ENCODE measurements at regions not wholly inside any gene's neighbourhood (a gene's known extent, or its start where the extent isn't known, plus 50 kb on each side); places are given as distances from the start of the nearest gene placed in this dataset.
A peak's percentile ranks its signal among the peaks of the same experiment; 100 is the strongest.

DNA sequence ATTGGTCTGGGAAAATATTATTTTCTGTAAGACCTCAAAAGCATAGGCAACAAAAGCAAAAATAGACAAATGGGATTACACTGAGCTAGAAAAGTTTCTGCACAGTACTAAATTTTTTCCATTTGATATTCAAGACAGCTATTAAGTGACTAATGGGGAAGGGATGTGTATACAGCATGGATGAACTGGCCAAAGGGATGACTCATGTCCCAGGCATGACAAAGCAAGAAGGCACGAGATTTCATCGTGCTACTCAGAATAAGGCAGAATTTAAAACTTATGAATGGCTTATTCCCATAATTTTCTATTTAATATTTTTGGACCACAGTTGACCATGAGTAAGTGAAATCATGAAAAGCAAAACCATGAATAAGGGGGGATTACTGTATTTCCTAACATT, 1250.1 kb upstream of the GYPC start:
- peak; percentile 21; the same call in 1 of the 2 replicates for TF ChIP-seq MAFK (IDR thresholded peaks at IDR 0.05; ENCODE audit: low read depth, low read length)
- TF ChIP-seq RFX5 (IDR thresholded peaks at IDR 0.05; ENCODE audit: low read depth, low read length) = no peak
- TF ChIP-seq, protein P1, sequence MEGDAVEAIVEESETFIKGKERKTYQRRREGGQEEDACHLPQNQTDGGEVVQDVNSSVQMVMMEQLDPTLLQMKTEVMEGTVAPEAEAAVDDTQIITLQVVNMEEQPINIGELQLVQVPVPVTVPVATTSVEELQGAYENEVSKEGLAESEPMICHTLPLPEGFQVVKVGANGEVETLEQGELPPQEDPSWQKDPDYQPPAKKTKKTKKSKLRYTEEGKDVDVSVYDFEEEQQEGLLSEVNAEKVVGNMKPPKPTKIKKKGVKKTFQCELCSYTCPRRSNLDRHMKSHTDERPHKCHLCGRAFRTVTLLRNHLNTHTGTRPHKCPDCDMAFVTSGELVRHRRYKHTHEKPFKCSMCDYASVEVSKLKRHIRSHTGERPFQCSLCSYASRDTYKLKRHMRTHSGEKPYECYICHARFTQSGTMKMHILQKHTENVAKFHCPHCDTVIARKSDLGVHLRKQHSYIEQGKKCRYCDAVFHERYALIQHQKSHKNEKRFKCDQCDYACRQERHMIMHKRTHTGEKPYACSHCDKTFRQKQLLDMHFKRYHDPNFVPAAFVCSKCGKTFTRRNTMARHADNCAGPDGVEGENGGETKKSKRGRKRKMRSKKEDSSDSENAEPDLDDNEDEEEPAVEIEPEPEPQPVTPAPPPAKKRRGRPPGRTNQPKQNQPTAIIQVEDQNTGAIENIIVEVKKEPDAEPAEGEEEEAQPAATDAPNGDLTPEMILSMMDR (conservative IDR thresholded peaks at IDR 0.05; ENCODE audit: low read depth, low read length) = no peak

All from IMR-90 (cell line).